IMR-90 (cell line): ENCODE measurements at regions not wholly inside any gene's neighbourhood (a gene's known extent, or its start where the extent isn't known, plus 50 kb on each side); places are given as distances from the start of the nearest gene placed in this dataset.

ENCODE experiments used
- ATAC-seq: fragments of 200-7000 bp; cut with Tn5 transposase; 2 replicates; pipeline ENCODE4 v1.9.1; 2020; ENCODE audit warnings: low read depth, mild to moderate bottlenecking, moderate library complexity
- BruUV-seq: library from RNA; stranded (reverse); fragments of 400-500 nt; replicated peaks from 2 replicates; lab custom pipeline; 2021; lab: Mats Ljungman, UMichigan
- CTCF ChIA-PET: fragments of 300-600 bp; formaldehyde crosslinking; extraction: SDS; loops from one replicate; lab custom pipeline; 2021; ENCODE audit warnings: antibody characterized with exemption; lab: Yijun Ruan, JAX
- POLR2A ChIA-PET: fragments of 300-600 bp; sonication (Branson Sonifier 250); formaldehyde crosslinking; loops from one replicate; lab custom pipeline; 2022; ENCODE audit warnings: antibody characterized with exemption; ENCODE audit not compliant: unreplicated experiment; lab: Charles Lee
- DNase-seq: peaks from one replicate; pipeline ENCODE4 v3.0.0; 2013
- H2AFZ ChIP-seq: replicated peaks from 2 replicates; pipeline ENCODE3; 2013; ENCODE audit warnings: low read length, mild to moderate bottlenecking; ENCODE audit not compliant: poor library complexity
- H2AK5ac ChIP-seq: 2 replicates; pipeline ENCODE4 v1.6.1; 2013; ENCODE audit warnings: low read depth, low read length, inconsistent platforms
- H2AK9ac ChIP-seq: replicated peaks from 2 replicates; pipeline ENCODE3; 2013; ENCODE audit warnings: mild to moderate bottlenecking, low read depth, low read length, moderate library complexity; ENCODE audit not compliant: poor library complexity
- H2BK120ac ChIP-seq: 2 replicates; pipeline ENCODE4 v1.6.1; 2013; ENCODE audit warnings: low read depth, low read length, inconsistent platforms
- H2BK15ac ChIP-seq: 3 replicates; pipeline ENCODE4 v1.6.1; 2013; ENCODE audit warnings: low read depth, low read length, inconsistent platforms
- H2BK20ac ChIP-seq: 2 replicates; pipeline ENCODE4 v1.6.1; 2013; ENCODE audit warnings: low read depth, mild to moderate bottlenecking, inconsistent platforms, low read length, moderate library complexity
- H2BK5ac ChIP-seq: 2 replicates; pipeline ENCODE4 v1.6.1; 2013; ENCODE audit warnings: mild to moderate bottlenecking, low read depth, low read length, inconsistent platforms; ENCODE audit not compliant: poor library complexity, severe bottlenecking
- H3K14ac ChIP-seq: replicated peaks from 2 replicates; pipeline ENCODE4 v1.6.1; 2013; ENCODE audit warnings: low read depth, low read length, inconsistent platforms
- H3K18ac ChIP-seq: 2 replicates; pipeline ENCODE4 v1.6.1; 2013; ENCODE audit warnings: low read depth, low read length, control low read depth
- H3K23ac ChIP-seq: 2 replicates; pipeline ENCODE4 v1.6.1; 2013; ENCODE audit warnings: low read depth, low read length, inconsistent platforms
- H3K27ac ChIP-seq: 2 replicates; pipeline ENCODE4 v1.5.1; 2013; ENCODE audit warnings: mild to moderate bottlenecking, control low read depth, low read length; ENCODE audit not compliant: insufficient read depth
- H3K27me3 ChIP-seq: 2 replicates; pipeline ENCODE4 v1.6.1; 2013; ENCODE audit warnings: low read length; ENCODE audit not compliant: control insufficient read depth, insufficient read depth
- H3K36me3 ChIP-seq: 2 replicates; pipeline ENCODE4 v1.6.1; 2013; ENCODE audit warnings: low read length, mixed read lengths; ENCODE audit not compliant: control insufficient read depth, insufficient read depth
- H3K4ac ChIP-seq: 2 replicates; pipeline ENCODE4 v1.6.1; 2013; ENCODE audit warnings: low read depth, low read length, inconsistent platforms
- H3K4me1 ChIP-seq: 2 replicates; pipeline ENCODE4 v1.6.1; 2013; ENCODE audit warnings: low read length, mixed read lengths; ENCODE audit not compliant: control insufficient read depth, insufficient read depth
- H3K4me2 ChIP-seq: 2 replicates; pipeline ENCODE4 v1.6.1; 2013; ENCODE audit warnings: low read depth, mild to moderate bottlenecking, control low read depth, low read length, moderate library complexity
- H3K4me3 ChIP-seq: 2 replicates; pipeline ENCODE4 v1.5.1; 2013; ENCODE audit warnings: low read depth, mild to moderate bottlenecking, control low read depth, low read length, moderate library complexity; ENCODE audit not compliant: insufficient read depth
- H3K56ac ChIP-seq: 2 replicates; pipeline ENCODE4 v1.6.1; 2013; ENCODE audit warnings: low read length, inconsistent platforms; ENCODE audit not compliant: insufficient read depth; ENCODE audit errors: extremely low read depth
- H3K79me1 ChIP-seq, 2 experiments: 2 replicates each; pipeline ENCODE4 v1.6.1; 2013; ENCODE audit warnings: low read length in 2 of 2, inconsistent platforms in 1 of 2, low read depth in 1 of 2
- H3K9ac ChIP-seq: 2 replicates; pipeline ENCODE4 v1.6.1; 2013; ENCODE audit warnings: low read depth, low read length, control low read depth
- H3K9me1 ChIP-seq: 2 replicates; pipeline ENCODE4 v1.6.1; 2013; ENCODE audit warnings: low read length, inconsistent platforms; ENCODE audit not compliant: insufficient read depth
- H3K9me3 ChIP-seq: 2 replicates; pipeline ENCODE4 v1.6.1; 2013; ENCODE audit warnings: low read length; ENCODE audit not compliant: control insufficient read depth, insufficient read depth
- H4K20me1 ChIP-seq: 2 replicates; pipeline ENCODE4 v1.6.1; 2013; ENCODE audit warnings: low read length, inconsistent platforms; ENCODE audit not compliant: insufficient read depth
- H4K5ac ChIP-seq: 2 replicates; pipeline ENCODE4 v1.6.1; 2013; ENCODE audit warnings: mild to moderate bottlenecking, low read depth, low read length, control low read depth
- H4K8ac ChIP-seq, 2 experiments: 2 replicates each; pipeline ENCODE4 v1.6.1; 2013; ENCODE audit warnings: low read depth in 2 of 2, low read length in 2 of 2, control low read depth in 1 of 2, inconsistent platforms in 1 of 2
- H4K91ac ChIP-seq: 2 replicates; pipeline ENCODE4 v1.6.1; 2013; ENCODE audit warnings: low read depth, low read length, inconsistent platforms; ENCODE audit not compliant: insufficient read depth
- BHLHE40 ChIP-seq: fragments of 150-350 bp; IDR thresholded peaks from 2 replicates; pipeline ENCODE4 v1.6.1; 2016; ENCODE audit warnings: mild to moderate bottlenecking, low read depth, low read length
- CHD1 ChIP-seq: IDR thresholded peaks from 2 replicates; pipeline ENCODE4 v1.6.1; 2012; ENCODE audit warnings: low read depth, low read length, improper control_type of control experiment
- CTCF ChIP-seq: conservative IDR thresholded peaks from 2 replicates; pipeline ENCODE4 v1.5.1; 2012; ENCODE audit warnings: mild to moderate bottlenecking, low read depth, low read length, improper control_type of control experiment
- ELK1 ChIP-seq: fragments of 150-350 bp; IDR thresholded peaks from 2 replicates; pipeline ENCODE4 v1.6.1; 2016; ENCODE audit warnings: low read depth, mild to moderate bottlenecking, low read length, moderate library complexity, borderline replicate concordance
- MAFK ChIP-seq: IDR thresholded peaks from 2 replicates; pipeline ENCODE4 v1.6.1; 2012; ENCODE audit warnings: low read depth, low read length, improper control_type of control experiment
- MXI1 ChIP-seq: IDR thresholded peaks from 2 replicates; pipeline ENCODE4 v1.6.1; 2012; ENCODE audit warnings: low read depth, mild to moderate bottlenecking, low read length, moderate library complexity, borderline replicate concordance
- POLR2A ChIP-seq: IDR thresholded peaks from 2 replicates; pipeline ENCODE4 v1.6.1; 2012; ENCODE audit warnings: mild to moderate bottlenecking, low read depth, low read length
- RFX5 ChIP-seq: IDR thresholded peaks from 2 replicates; pipeline ENCODE4 v1.8.0; 2012; ENCODE audit warnings: low read depth, mild to moderate bottlenecking, low read length, moderate library complexity
- WGBS, 2 experiments: methylation state at CpG; one replicate each; pipeline versions ENCODE4 v1.1.5 to v1.1.7; 2013; ENCODE audit warnings: missing lambda C conversion rate in 2 of 2; ENCODE audit not compliant: insufficient read length in 1 of 2; ENCODE audit errors: extremely low coverage in 2 of 2; 5-methylcytosine and 5-hydroxymethylcytosine counted together
- dilution Hi-C: fragments of 300-500 bp; cut with HindIII; formaldehyde crosslinking; loops from one replicate; pipeline ENCODE4 v1.14.3; 2018; ENCODE audit warnings: low sequenced_read_pairs; ENCODE audit not compliant: unreplicated experiment
- in situ Hi-C: fragments of 300-500 bp; cut with MboI; formaldehyde crosslinking; loops from 3 replicates; pipeline ENCODE4 v1.14.3; 2019; ENCODE audit warnings: low sequenced_read_pairs, inconsistent platforms, mixed read lengths
- intact Hi-C: fragments of 100-400 bp; cut with micrococcal nuclease; formaldehyde crosslinking; loops from 2 replicates; pipeline ENCODE4 v1.10.0; 2022

GRCh38 chr5:13246053-13246452 is 698.4 kb downstream of the DNAH5 start:
- H2AK5ac ChIP-seq: no peak overlapping the region

More at GRCh38 chr5:13246053-13246452, 698.4 kb downstream of the DNAH5 start:
- Histone ChIP-seq H4K5ac (no peak overlapping the region), H3K4ac (no peak overlapping the region), H2BK20ac (no peak overlapping the region), H2BK5ac (no peak overlapping the region), H3K4me2 (no peak overlapping the region), H3K18ac (no peak overlapping the region), H3K56ac (no peak overlapping the region), H3K27me3 (no peaks in the 10 kb centered on the region), H3K36me3 (no peaks in the 10 kb centered on the region), H4K8ac (no peak overlapping the region), H3K14ac (no peak overlapping the region), H2AFZ (no peak overlapping the region), H3K9me1 (no peaks in the 10 kb centered on the region), H3K4me1 (no peaks in the 10 kb centered on the region), H3K27ac (no peak overlapping the region), H3K9ac (no peak overlapping the region), H3K23ac (no peak overlapping the region), H2BK15ac (no peak overlapping the region), H3K9me3 (peaks cover 4% of the 10 kb centered on the region; the same call in 1 of the 2 replicates), H3K4me3 (no peak overlapping the region), H4K20me1 (no peaks in the 10 kb centered on the region), H2AK9ac (no peak overlapping the region), H4K91ac (no peak overlapping the region), H2BK120ac (no peak overlapping the region), H3K79me1 (no peaks in the 10 kb centered on the region)
- DNase-seq (no peak), ATAC-seq (no peak)
- intact Hi-C loops: no loop called here
- TF ChIP-seq BHLHE40 (no peak), CHD1 (no peak), MXI1 (no peak), CTCF (no peak), ELK1 (no peak), MAFK (no peak), POLR2A (no peak), RFX5 (no peak)
- in situ Hi-C loops: no loop called here
- ChIA-PET CTCF (no interaction called here), POLR2A (no interaction called here)
- WGBS, 2 experiments: 80% methylated on average over 3 of the region's 5 CpGs; no CpG with 5 or more reads in 1 of the 2 experiments
- BruUV-seq: no TSS peak
- dilution Hi-C loops: no loop called here
